GM12878 (cell line): ENCODE measurements at regions not wholly inside any gene's neighbourhood (a gene's known extent, or its start where the extent isn't known, plus 50 kb on each side); places are given as distances from the start of the nearest gene placed in this dataset.

Experiments used
- ATAC-seq: fragments of 200-7000 bp; cut with Tn5 transposase; 3 replicates; pipeline ENCODE4 v1.9.1; 2020; ENCODE audit warnings: mild to moderate bottlenecking, moderate library complexity
- BruUV-seq: library from RNA; stranded (reverse); fragments of 400-500 nt; replicated peaks from 2 replicates; lab custom pipeline; 2021; lab: Mats Ljungman, UMichigan
- CTCF ChIA-PET: fragments of 300-600 bp; sonication (Branson Sonifier 250); formaldehyde crosslinking; extraction: SDS; loops from one replicate; lab custom pipeline; 2021; ENCODE audit warnings: inconsistent platforms; lab: Yijun Ruan, JAX
- POLR2A ChIA-PET: fragments of 350-600 bp; formaldehyde crosslinking; extraction: SDS; loops from one replicate; lab custom pipeline; 2021; ENCODE audit warnings: inconsistent platforms; lab: Charles Lee
- RAD21 ChIA-PET: fragments of 300-600 bp; sonication (Branson Sonifier 250); formaldehyde crosslinking; loops from one replicate; lab custom pipeline; 2023; ENCODE audit warnings: antibody characterized with exemption; ENCODE audit not compliant: unreplicated experiment; lab: Charles Lee
- SMC1A ChIA-PET: fragments of 300-600 bp; sonication (Branson Sonifier 250); formaldehyde crosslinking; loops from one replicate; lab custom pipeline; 2023; ENCODE audit not compliant: unreplicated experiment, uncharacterized antibody; lab: Charles Lee
- DNase-seq: peaks from one replicate; pipeline ENCODE4 v3.0.0-alpha.2; 2011; ENCODE audit warnings: low read depth, low spot score
- FAIRE-seq: peaks from 3 replicates; lab custom pipeline; 2011; peaks lifted over from hg19 to GRCh38; lab: Jason Lieb, UNC
- H2AFZ ChIP-seq: 2 replicates; pipeline ENCODE4 v1.6.0; 2011; ENCODE audit warnings: low read depth, low read length, control low read depth; ENCODE audit not compliant: control insufficient read depth
- H3K27ac ChIP-seq: 2 replicates; pipeline ENCODE4 v1.5.1; 2011; ENCODE audit warnings: control low read depth; ENCODE audit not compliant: control insufficient read depth, insufficient read depth
- H3K27me3 ChIP-seq, 2 experiments: replicated peaks in 1 of 2; 2 replicates each; pipeline versions ENCODE4 v1.6.0 to v1.6.1; 2011; ENCODE audit warnings: low read length in 1 of 2; ENCODE audit not compliant: control insufficient read depth in 2 of 2, insufficient read depth in 2 of 2
- H3K36me3 ChIP-seq, 2 experiments: 2 replicates each; pipeline ENCODE4 v1.5.1; 2011; ENCODE audit warnings: low read length in 1 of 2; ENCODE audit not compliant: control insufficient read depth in 2 of 2, insufficient read depth in 2 of 2
- H3K4me1 ChIP-seq: 2 replicates; pipeline ENCODE4 v1.6.1; 2011; ENCODE audit warnings: mild to moderate bottlenecking, low read length, moderate library complexity, mixed read lengths; ENCODE audit not compliant: control insufficient read depth, insufficient read depth
- H3K4me2 ChIP-seq: 2 replicates; pipeline ENCODE4 v1.6.0; 2011; ENCODE audit warnings: control low read depth; ENCODE audit not compliant: control insufficient read depth, insufficient read depth
- H3K4me3 ChIP-seq: fragments of 200-600 bp; sonication (generic); 2 replicates; pipeline ENCODE4 v1.5.1; 2016
- H3K79me2 ChIP-seq: 2 replicates; pipeline ENCODE4 v1.6.0; 2011; ENCODE audit warnings: low read length; ENCODE audit not compliant: control insufficient read depth, insufficient read depth
- H3K9ac ChIP-seq: 2 replicates; pipeline ENCODE4 v1.8.0; 2011; ENCODE audit warnings: low read length, control low read depth, mixed read lengths; ENCODE audit not compliant: control insufficient read depth, insufficient read depth
- H3K9me3 ChIP-seq: replicated peaks from 3 replicates; pipeline ENCODE4 v1.5.1; 2011; ENCODE audit warnings: mild to moderate bottlenecking, low read length; ENCODE audit not compliant: control insufficient read depth, insufficient read depth
- H4K20me1 ChIP-seq: 2 replicates; pipeline ENCODE4 v1.6.0; 2011; ENCODE audit not compliant: control insufficient read depth, insufficient read depth
- BCL3 ChIP-seq: IDR thresholded peaks from 2 replicates; pipeline ENCODE4 v1.6.1; 2011; ENCODE audit warnings: borderline replicate concordance, low read depth, mild to moderate bottlenecking, moderate library complexity, low read length; ENCODE audit not compliant: insufficient read depth, poor library complexity, severe bottlenecking
- CBFB ChIP-seq: IDR thresholded peaks from 2 replicates; pipeline ENCODE4 v1.6.1; 2016; ENCODE audit warnings: antibody characterized with exemption, low read depth
- GATAD2B ChIP-seq: fragments of 450-650 bp; conservative IDR thresholded peaks from 2 replicates; pipeline ENCODE4 v1.6.1; 2017; ENCODE audit warnings: low read depth, mild to moderate bottlenecking, moderate library complexity
- HDAC6 ChIP-seq: fragments of 200-600 bp; sonication (generic); IDR thresholded peaks from one replicate; pipeline ENCODE4 v1.8.0; 2017; ENCODE audit warnings: antibody characterized with exemption; ENCODE audit not compliant: unreplicated experiment
- IKZF2 ChIP-seq, 2 experiments: fragments of 450-650 bp; IDR thresholded peaks; 2 replicates each; pipeline ENCODE4 v1.6.1; 2017; ENCODE audit warnings: mild to moderate bottlenecking in 2 of 2, moderate library complexity in 2 of 2
- IRF5 ChIP-seq: fragments of 450-650 bp; IDR thresholded peaks from 2 replicates; pipeline ENCODE4 v1.6.1; 2017; ENCODE audit warnings: borderline replicate concordance
- JUND ChIP-seq: IDR thresholded peaks from 2 replicates; pipeline ENCODE4 v1.6.1; 2012; ENCODE audit warnings: low read depth, mild to moderate bottlenecking, low read length, improper control_type of control experiment, moderate library complexity
- KAT2A ChIP-seq: conservative IDR thresholded peaks from 2 replicates; pipeline ENCODE4 v1.6.1; 2011; ENCODE audit warnings: low read depth, low read length; ENCODE audit not compliant: control insufficient read depth
- MTA3 ChIP-seq: IDR thresholded peaks from 2 replicates; pipeline ENCODE4 v1.6.1; 2012; ENCODE audit warnings: low read length, inconsistent platforms, borderline replicate concordance
- MXI1 ChIP-seq: fragments of 150-350 bp; IDR thresholded peaks from 2 replicates; pipeline ENCODE4 v1.6.1; 2011; ENCODE audit warnings: low read depth, mild to moderate bottlenecking, inconsistent platforms, low read length, improper control_type of control experiment
- NFIC ChIP-seq: IDR thresholded peaks from 2 replicates; pipeline ENCODE4 v1.6.1; 2012; ENCODE audit warnings: low read depth, mild to moderate bottlenecking, inconsistent platforms, low read length, moderate library complexity
- NR2C1 ChIP-seq: fragments of 450-650 bp; IDR thresholded peaks from 2 replicates; pipeline ENCODE4 v1.6.1; 2017; ENCODE audit warnings: antibody characterized with exemption, mild to moderate bottlenecking, moderate library complexity
- NR2C2 ChIP-seq: IDR thresholded peaks from 2 replicates; pipeline ENCODE4 v1.6.1; 2011; ENCODE audit warnings: borderline replicate concordance, low read depth; ENCODE audit not compliant: control insufficient read depth, insufficient read length
- RAD21 ChIP-seq: IDR thresholded peaks from 2 replicates; pipeline ENCODE4 v1.6.1; 2011; ENCODE audit warnings: mild to moderate bottlenecking, low read depth, low read length, moderate library complexity; ENCODE audit not compliant: insufficient read depth
- RELA ChIP-seq: fragments of 450-650 bp; IDR thresholded peaks from 2 replicates; pipeline ENCODE4 v1.8.0; 2014; ENCODE audit warnings: borderline replicate concordance; ENCODE audit not compliant: partially characterized antibody
- SREBF1 ChIP-seq: IDR thresholded peaks from 2 replicates; pipeline ENCODE4 v1.6.1; 2012; ENCODE audit warnings: mild to moderate bottlenecking, low read length
- STAT1 ChIP-seq: fragments of 450-650 bp; conservative IDR thresholded peaks from 2 replicates; pipeline ENCODE4 v1.6.1; 2014; ENCODE audit warnings: antibody characterized with exemption, mild to moderate bottlenecking
- USF2 ChIP-seq: IDR thresholded peaks from 2 replicates; pipeline ENCODE4 v1.6.1; 2011; ENCODE audit warnings: low read depth, low read length, improper control_type of control experiment, borderline replicate concordance
- ZBTB33 ChIP-seq: fragments of 450-650 bp; IDR thresholded peaks from 2 replicates; pipeline ENCODE4 v1.6.1; 2017; ENCODE audit warnings: mild to moderate bottlenecking
- ZNF207 ChIP-seq: fragments of 450-650 bp; IDR thresholded peaks from 2 replicates; pipeline ENCODE4 v1.6.1; 2014; ENCODE audit warnings: antibody characterized with exemption, mild to moderate bottlenecking, borderline replicate concordance
- whole genome bisulfite sequencing: methylation state at CpG from one replicate; pipeline ENCODE4 v1.1.6; 2016; ENCODE audit warnings: low lambda C conversion rate; ENCODE audit not compliant: insufficient replicate concordance, insufficient coverage; ENCODE audit errors: missing lambda C conversion rate; 5-methylcytosine and 5-hydroxymethylcytosine counted together
- in situ Hi-C: fragments of 300-500 bp; cut with MboI; formaldehyde crosslinking; loops from 9 replicates; pipeline ENCODE4 v1.14.3; 2018; ENCODE audit warnings: mixed read lengths
- intact Hi-C: fragments of 100-400 bp; cut with micrococcal nuclease; formaldehyde crosslinking; loops from one replicate; pipeline ENCODE4 v1.14.2; 2022; ENCODE audit not compliant: unreplicated experiment

GRCh38 chr20:18989736-18990474 is 176.3 kb downstream of the SCP2D1 start:
- no peak for ATAC-seq
- 29% methylated on average over 10 of the region's 10 CpGs for WGBS
- ChIA-PET SMC1A (no interaction called here), POLR2A (no interaction called here), RAD21 (no interaction called here)
- FAIRE-seq: no peak
- Histone ChIP-seq H3K4me2 (no peak overlapping the region), H3K27me3 (no peaks in the 10 kb centered on the region), H4K20me1 (no peaks in the 10 kb centered on the region), H3K4me1 (no peaks in the 10 kb centered on the region), H2AFZ (no peak overlapping the region), H3K4me3 (no peak overlapping the region), H3K36me3 (no peaks in the 10 kb centered on the region), H3K27ac (no peak overlapping the region), H3K9ac (no peak overlapping the region), H3K79me2 (no peaks in the 10 kb centered on the region)
- intact Hi-C loops: no loop called here
- in situ Hi-C loops: no loop called here
- no TSS peak for BruUV-seq
- DNase-seq: no peak
- TF ChIP-seq KAT2A (no peak), ZBTB33 (no peak), NFIC (no peak), STAT1 (no peak), CBFB (no peak), USF2 (no peak), IRF5 (no peak), RELA (no peak), MXI1 (no peak), BCL3 (no peak), SREBF1 (no peak), ZNF207 (no peak), GATAD2B (no peak), MTA3 (no peak), RAD21 (no peak), NR2C2 (no peak), NR2C1 (no peak), IKZF2 (IDR thresholded peaks at IDR 0.05) (no peak), HDAC6 (no peak), JUND (no peak)
- TF ChIP-seq, all 136 proteins: peak for 0
- H3K9me3 ChIP-seq: no peaks in the 10 kb centered on the region
- CTCF ChIA-PET: no interaction called here
